ENCODE measurements at regions not wholly inside any gene's neighbourhood (a gene's known extent, or its start where the extent isn't known, plus 50 kb on each side); places are given as distances from the start of the nearest gene placed in this dataset.

DNA sequence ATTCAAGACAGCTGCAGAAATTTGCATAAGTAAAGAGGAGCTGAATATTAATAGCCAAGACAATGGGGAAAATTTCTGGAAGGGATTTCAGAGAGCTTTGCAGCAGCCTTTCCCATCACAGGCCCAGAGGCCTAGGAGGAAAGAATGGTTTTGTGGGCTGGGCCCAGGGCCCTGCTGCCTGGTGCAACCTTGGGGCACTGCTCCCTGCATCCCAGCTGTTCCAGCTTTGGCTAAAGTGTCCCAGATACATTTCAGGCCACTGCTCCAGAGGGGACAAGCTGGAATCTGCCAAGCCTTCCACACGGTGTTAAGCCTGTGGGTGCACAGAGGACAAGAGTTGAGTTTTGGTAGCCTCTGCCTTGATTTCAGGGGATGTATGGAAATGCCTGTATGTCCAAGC lies 185.6 kb upstream of the SFRP2 start:
- Histone ChIP-seq H3K4me1 (ENCODE audit: control insufficient read depth, extremely low read depth, insufficient read depth, low read length) (no peaks in the 10 kb centered on the region), H3K4me2 (ENCODE audit: extremely low read depth, insufficient read depth, low read length) (no peak overlapping the region), H3K4me3 (replicated peaks in 1 of 4; ENCODE audit: control extremely low read depth in 1 of 4, insufficient read depth in 1 of 4, low read depth in 3 of 4, low read length in 4 of 4) (no peak overlapping the region), H3K9me3 (ENCODE audit: control insufficient read depth, insufficient read depth, low read depth, low read length) (no peaks in the 10 kb centered on the region), H3K9ac (ENCODE audit: insufficient read depth, low read length) (no peak overlapping the region), H3K36me3 (ENCODE audit: control insufficient read depth, insufficient read depth, low read length) (no peaks in the 10 kb centered on the region), H2AFZ (ENCODE audit: low read length) (no peak overlapping the region), H3K27ac (ENCODE audit: insufficient read depth, low read length) (no peak overlapping the region), H3K27me3 (ENCODE audit: control insufficient read depth, insufficient read depth, low read length) (no peaks in the 10 kb centered on the region), H3K79me2 (ENCODE audit: control insufficient read depth, insufficient read depth, low read length) (no peaks in the 10 kb centered on the region), H4K20me1 (ENCODE audit: control insufficient read depth, extremely low read depth, insufficient read depth, low read length) (no peaks in the 10 kb centered on the region)
- DNase-seq (ENCODE audit: low read depth in 2 of 2): no peak
- TF ChIP-seq, protein P1, sequence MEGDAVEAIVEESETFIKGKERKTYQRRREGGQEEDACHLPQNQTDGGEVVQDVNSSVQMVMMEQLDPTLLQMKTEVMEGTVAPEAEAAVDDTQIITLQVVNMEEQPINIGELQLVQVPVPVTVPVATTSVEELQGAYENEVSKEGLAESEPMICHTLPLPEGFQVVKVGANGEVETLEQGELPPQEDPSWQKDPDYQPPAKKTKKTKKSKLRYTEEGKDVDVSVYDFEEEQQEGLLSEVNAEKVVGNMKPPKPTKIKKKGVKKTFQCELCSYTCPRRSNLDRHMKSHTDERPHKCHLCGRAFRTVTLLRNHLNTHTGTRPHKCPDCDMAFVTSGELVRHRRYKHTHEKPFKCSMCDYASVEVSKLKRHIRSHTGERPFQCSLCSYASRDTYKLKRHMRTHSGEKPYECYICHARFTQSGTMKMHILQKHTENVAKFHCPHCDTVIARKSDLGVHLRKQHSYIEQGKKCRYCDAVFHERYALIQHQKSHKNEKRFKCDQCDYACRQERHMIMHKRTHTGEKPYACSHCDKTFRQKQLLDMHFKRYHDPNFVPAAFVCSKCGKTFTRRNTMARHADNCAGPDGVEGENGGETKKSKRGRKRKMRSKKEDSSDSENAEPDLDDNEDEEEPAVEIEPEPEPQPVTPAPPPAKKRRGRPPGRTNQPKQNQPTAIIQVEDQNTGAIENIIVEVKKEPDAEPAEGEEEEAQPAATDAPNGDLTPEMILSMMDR (conservative IDR thresholded peaks at IDR 0.05 in 1 of 2, IDR thresholded peaks at IDR 0.05 in 1 of 2; ENCODE audit: low read depth in 1 of 2, low read length in 2 of 2): no peak
- TF ChIP-seq EZH2 (IDR thresholded peaks at IDR 0.05; ENCODE audit: low read length, missing control alignments): no peak

- no peaks in the 10 kb centered on the region for H3K27me3 ChIP-seq (ENCODE audit: control insufficient read depth, insufficient read depth, low read length)
- H3K79me2 ChIP-seq (ENCODE audit: control insufficient read depth, insufficient read depth, low read length): no peaks in the 10 kb centered on the region
- H3K27ac ChIP-seq (ENCODE audit: insufficient read depth, low read length): no peak overlapping the region
- H2AFZ ChIP-seq (ENCODE audit: low read length): no peak overlapping the region
- DNase-seq (ENCODE audit: low read depth in 2 of 2): no peak
- H3K9ac ChIP-seq (ENCODE audit: insufficient read depth, low read length): no peak overlapping the region
- no peaks in the 10 kb centered on the region for H3K36me3 ChIP-seq (ENCODE audit: control insufficient read depth, insufficient read depth, low read length)
- no peak overlapping the region for H3K4me3 ChIP-seq (replicated peaks in 1 of 4; ENCODE audit: control extremely low read depth in 1 of 4, insufficient read depth in 1 of 4, low read depth in 3 of 4, low read length in 4 of 4)
- no peak for TF ChIP-seq EZH2 (IDR thresholded peaks at IDR 0.05; ENCODE audit: low read length, missing control alignments)
- TF ChIP-seq, protein P1 (conservative IDR thresholded peaks at IDR 0.05 in 1 of 2, IDR thresholded peaks at IDR 0.05 in 1 of 2; ENCODE audit: low read depth in 1 of 2, low read length in 2 of 2): no peak
- no peaks in the 10 kb centered on the region for H3K4me1 ChIP-seq (ENCODE audit: control insufficient read depth, extremely low read depth, insufficient read depth, low read length)
- no peaks in the 10 kb centered on the region for H3K9me3 ChIP-seq (ENCODE audit: control insufficient read depth, insufficient read depth, low read depth, low read length)
- no peak overlapping the region for H3K4me2 ChIP-seq (ENCODE audit: extremely low read depth, insufficient read depth, low read length)
- H4K20me1 ChIP-seq (ENCODE audit: control insufficient read depth, extremely low read depth, insufficient read depth, low read length): no peaks in the 10 kb centered on the region
Measured at GRCh38 chr4:153973942-153974341, 185.1 kb upstream of the SFRP2 start.

DNA sequence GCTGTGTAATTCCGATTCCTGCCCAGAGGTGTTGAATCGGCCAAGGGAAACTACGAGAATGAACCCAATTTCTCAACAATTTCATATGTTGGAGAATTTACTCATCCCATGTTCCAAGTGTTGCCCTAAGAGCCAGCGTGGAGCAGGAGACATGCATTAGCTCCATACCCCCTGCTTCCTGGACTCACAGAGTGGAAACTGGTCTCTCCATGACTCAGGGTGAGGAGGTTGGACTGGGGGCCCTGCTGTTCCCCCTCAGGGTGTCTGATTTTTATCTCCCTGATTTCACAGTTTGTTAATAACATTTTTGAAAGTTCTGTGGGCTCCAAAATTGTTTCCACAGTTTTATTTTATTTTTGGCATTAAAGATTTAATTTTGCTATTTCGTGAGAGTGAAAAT lies 183.0 kb upstream of the SFRP2 start:
- H3K79me2 ChIP-seq (ENCODE audit: control insufficient read depth, insufficient read depth, low read length): no peaks in the 10 kb centered on the region
- no peaks in the 10 kb centered on the region for H3K4me1 ChIP-seq (ENCODE audit: control insufficient read depth, extremely low read depth, insufficient read depth, low read length)
- H3K27ac ChIP-seq (ENCODE audit: insufficient read depth, low read length): no peak overlapping the region
- H3K9me3 ChIP-seq (ENCODE audit: control insufficient read depth, insufficient read depth, low read depth, low read length): no peaks in the 10 kb centered on the region
- no peak overlapping the region for H2AFZ ChIP-seq (ENCODE audit: low read length)
- no peaks in the 10 kb centered on the region for H3K36me3 ChIP-seq (ENCODE audit: control insufficient read depth, insufficient read depth, low read length)
- TF ChIP-seq, protein P1 (conservative IDR thresholded peaks at IDR 0.05 in 1 of 2, IDR thresholded peaks at IDR 0.05 in 1 of 2; ENCODE audit: low read depth in 1 of 2, low read length in 2 of 2): no peak
- no peak for TF ChIP-seq EZH2 (IDR thresholded peaks at IDR 0.05; ENCODE audit: low read length, missing control alignments)
- no peak overlapping the region for H3K4me2 ChIP-seq (ENCODE audit: extremely low read depth, insufficient read depth, low read length)
- no peak overlapping the region for H3K4me3 ChIP-seq (replicated peaks in 1 of 4; ENCODE audit: control extremely low read depth in 1 of 4, insufficient read depth in 1 of 4, low read depth in 3 of 4, low read length in 4 of 4)
- H4K20me1 ChIP-seq (ENCODE audit: control insufficient read depth, extremely low read depth, insufficient read depth, low read length): no peaks in the 10 kb centered on the region
- no peaks in the 10 kb centered on the region for H3K27me3 ChIP-seq (ENCODE audit: control insufficient read depth, insufficient read depth, low read length)
- DNase-seq (ENCODE audit: low read depth in 2 of 2): no peak
- no peak overlapping the region for H3K9ac ChIP-seq (ENCODE audit: insufficient read depth, low read length)
